Activated naive CD8-positive, alpha-beta T cell treated with anti-CD3 and anti-CD28 coated beads for 36 hours (primary cell): ENCODE measurements at regions not wholly inside any gene's neighbourhood (a gene's known extent, or its start where the extent isn't known, plus 50 kb on each side); places are given as distances from the start of the nearest gene placed in this dataset.
"Not testable (repeated sequence)": the region's sequence is repeated elsewhere in the genome, so short reads cannot be mapped to it uniquely, and the experiment has no call there.

Source experiments
- DNase-seq: peaks from one replicate; pipeline ENCODE4 v3.0.0; 2021
- H3K27ac Mint-ChIP-seq: one replicate; pipeline ENCODE4 v1.8.0; 2022; ENCODE audit warnings: mild to moderate bottlenecking, moderate library complexity, mixed read lengths
- H3K27me3 Mint-ChIP-seq: one replicate; pipeline ENCODE4 v1.8.0; 2022; ENCODE audit warnings: mild to moderate bottlenecking, mixed read lengths
- H3K36me3 Mint-ChIP-seq: one replicate; pipeline ENCODE4 v1.8.0; 2021; ENCODE audit warnings: mild to moderate bottlenecking, mixed read lengths
- H3K4me1 Mint-ChIP-seq: one replicate; pipeline ENCODE4 v1.8.0; 2021; ENCODE audit warnings: mixed read lengths
- H3K4me3 Mint-ChIP-seq: one replicate; pipeline ENCODE4 v1.8.0; 2022; ENCODE audit warnings: mild to moderate bottlenecking, moderate library complexity, mixed read lengths
- H3K9me3 Mint-ChIP-seq: one replicate; pipeline ENCODE4 v1.8.0; 2022; ENCODE audit warnings: mixed read lengths

DNA sequence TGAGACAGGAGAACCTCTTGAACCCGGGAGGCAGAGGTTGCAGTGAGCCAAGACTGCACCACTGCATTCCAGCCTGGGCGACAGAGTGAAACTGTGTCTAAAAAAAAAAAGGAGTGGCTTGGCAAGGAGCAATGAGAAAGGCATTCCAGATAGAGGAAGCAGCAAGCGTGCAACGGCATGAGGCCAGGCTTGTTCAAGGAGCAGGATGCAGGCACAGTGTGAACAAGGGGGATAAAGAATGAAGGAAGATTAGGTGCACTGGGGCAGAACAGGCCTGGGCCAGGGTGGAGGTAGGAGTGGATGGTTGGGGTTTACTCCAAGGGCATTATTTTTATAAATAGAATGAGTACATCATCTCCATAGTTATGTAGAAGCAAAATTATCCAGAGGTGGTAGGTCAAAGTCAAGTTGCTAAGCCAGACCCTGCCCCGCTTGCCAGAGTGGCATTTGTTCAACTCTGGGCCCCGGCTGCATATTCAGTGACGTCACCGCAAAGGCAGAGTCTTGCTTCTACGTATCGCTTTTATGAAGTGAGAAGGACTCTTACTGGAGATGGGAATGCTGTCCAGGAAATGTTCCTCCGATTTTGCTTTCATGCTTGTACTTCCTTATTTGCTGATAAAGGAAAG lies 100.2 kb downstream of the KATNIP start:
- no peak for DNase-seq
- Mint-ChIP-seq H3K36me3 (peaks cover 8% of the 10 kb centered on the region), H3K27me3 (no peaks in the 10 kb centered on the region), H3K4me3 (no peak overlapping the region), H3K4me1 (no peaks in the 10 kb centered on the region), H3K27ac (no peak overlapping the region), H3K9me3 (no peaks in the 10 kb centered on the region)

GRCh38 chr16:27651301-27651700 lies 101.4 kb downstream of the KATNIP start:
- no peak overlapping the region for H3K27ac Mint-ChIP-seq
- H3K9me3 Mint-ChIP-seq = no peaks in the 10 kb centered on the region
- no peak overlapping the region for H3K4me3 Mint-ChIP-seq
- no peaks in the 10 kb centered on the region for H3K4me1 Mint-ChIP-seq
- DNase-seq = no peak
- no peaks in the 10 kb centered on the region for H3K27me3 Mint-ChIP-seq
- peaks cover 14% of the 10 kb centered on the region for H3K36me3 Mint-ChIP-seq

DNA sequence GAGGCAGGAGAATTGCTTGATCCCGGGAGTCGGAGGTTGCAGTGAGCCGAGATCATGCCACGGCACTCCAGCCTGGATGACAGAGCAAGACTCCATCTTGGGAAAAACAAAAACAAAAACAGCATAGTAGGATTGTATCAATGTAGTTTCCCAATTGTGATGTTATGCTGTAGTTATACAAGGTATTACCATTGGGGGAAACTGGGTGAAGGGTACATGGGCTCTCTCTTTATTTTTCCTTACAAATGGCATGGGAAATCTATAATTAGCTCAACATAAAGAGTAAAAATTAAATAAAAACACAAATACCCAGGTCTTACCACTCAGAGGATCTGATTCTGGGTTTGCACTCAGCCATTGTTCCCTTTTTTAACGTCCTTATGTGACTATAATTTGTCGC lies 107.9 kb downstream of the KATNIP start:
- Mint-ChIP-seq H3K4me1 (no peaks in the 10 kb centered on the region), H3K36me3 (peaks cover 18% of the 10 kb centered on the region), H3K4me3 (no peak overlapping the region), H3K27me3 (no peaks in the 10 kb centered on the region), H3K27ac (no peak overlapping the region), H3K9me3 (peaks cover 3% of the 10 kb centered on the region)
- DNase-seq = no peak

GRCh38 chr16:27660507-27660906 lies 110.6 kb downstream of the KATNIP start:
- Mint-ChIP-seq H3K9me3 (peaks cover 3% of the 10 kb centered on the region), H3K4me1 (no peaks in the 10 kb centered on the region), H3K36me3 (peaks cover 10% of the 10 kb centered on the region), H3K27ac (no peak overlapping the region), H3K4me3 (no peak overlapping the region), H3K27me3 (no peaks in the 10 kb centered on the region)
- no peak for DNase-seq

GRCh38 chr16:27663235-27663634 lies 113.3 kb downstream of the KATNIP start:
- H3K36me3 Mint-ChIP-seq, H3K4me1 Mint-ChIP-seq, H3K27me3 Mint-ChIP-seq, H3K9me3 Mint-ChIP-seq, H3K27ac Mint-ChIP-seq, DNase-seq, H3K4me3 Mint-ChIP-seq: not testable (repeated sequence)

GRCh38 chr16:27665881-27666280 lies 115.9 kb downstream of the KATNIP start:
- H3K27me3 Mint-ChIP-seq = no peaks in the 10 kb centered on the region
- no peak overlapping the region for H3K27ac Mint-ChIP-seq
- H3K4me1 Mint-ChIP-seq = no peaks in the 10 kb centered on the region
- DNase-seq = no peak
- H3K4me3 Mint-ChIP-seq = no peak overlapping the region
- H3K36me3 Mint-ChIP-seq = peaks cover 8% of the 10 kb centered on the region
- no peaks in the 10 kb centered on the region for H3K9me3 Mint-ChIP-seq

DNA sequence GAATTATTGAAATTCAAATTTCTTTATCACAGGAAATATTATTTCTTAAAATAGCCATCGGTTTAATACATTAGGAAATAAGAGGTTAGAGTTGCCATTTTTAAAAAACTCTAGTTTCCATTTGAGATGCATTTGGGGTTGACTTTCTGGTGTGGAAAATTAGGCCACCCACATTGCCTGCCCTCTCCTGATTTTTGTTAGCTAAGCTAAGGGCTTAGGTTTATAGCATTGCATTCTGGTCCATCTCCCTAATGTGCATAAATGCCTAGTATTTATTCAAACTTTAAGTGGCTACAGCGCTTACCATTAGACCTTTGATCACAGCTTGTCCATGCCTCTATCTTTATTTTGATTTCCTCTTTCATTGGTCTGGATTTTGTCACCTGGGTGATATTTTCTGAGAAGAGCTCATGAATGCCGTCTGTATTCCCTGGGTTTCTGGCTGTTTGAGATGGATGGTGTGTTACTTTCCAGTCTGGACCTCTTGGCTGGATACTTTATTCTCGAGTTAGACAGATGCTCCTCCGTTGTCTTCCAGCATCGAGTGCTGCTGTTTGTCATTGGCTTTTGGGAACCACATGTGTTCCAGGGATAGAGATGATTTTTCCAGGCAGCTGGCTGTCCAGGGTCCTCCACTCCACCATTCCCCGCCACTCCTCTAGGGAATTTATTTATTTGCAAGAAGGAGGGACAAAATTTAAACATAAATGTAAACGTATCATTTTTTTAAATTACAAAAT lies 120.3 kb downstream of the KATNIP start:
- H3K9me3 Mint-ChIP-seq = peaks cover 1% of the 10 kb centered on the region
- peaks cover 18% of the 10 kb centered on the region for H3K36me3 Mint-ChIP-seq
- H3K27ac Mint-ChIP-seq = no peak overlapping the region
- no peak overlapping the region for H3K4me3 Mint-ChIP-seq
- no peaks in the 10 kb centered on the region for H3K4me1 Mint-ChIP-seq
- no peaks in the 10 kb centered on the region for H3K27me3 Mint-ChIP-seq
- DNase-seq = no peak

DNA sequence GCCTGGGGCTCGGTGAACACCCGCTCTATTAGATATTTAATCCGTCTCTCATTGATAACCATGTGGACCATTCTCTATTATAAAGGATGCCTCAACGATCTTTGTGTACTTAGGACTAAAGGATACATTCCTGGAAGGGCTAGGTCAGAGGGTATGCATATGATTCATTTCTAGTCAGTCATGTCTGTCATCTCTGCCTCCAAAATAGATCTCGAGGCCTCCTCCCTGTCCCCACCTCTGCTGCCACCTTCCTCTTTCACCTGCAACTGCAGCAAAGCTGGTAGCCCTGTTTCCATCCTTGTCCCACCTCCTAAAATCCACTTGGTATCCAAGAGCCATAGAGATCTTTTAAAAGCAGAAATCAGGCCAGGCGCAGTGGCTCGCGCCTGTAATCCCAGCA lies 121.5 kb downstream of the KATNIP start:
- Mint-ChIP-seq H3K36me3 (peaks cover 14% of the 10 kb centered on the region), H3K4me1 (no peaks in the 10 kb centered on the region), H3K27ac (no peak overlapping the region), H3K4me3 (no peak overlapping the region), H3K27me3 (no peaks in the 10 kb centered on the region), H3K9me3 (peaks cover 1% of the 10 kb centered on the region)
- no peak for DNase-seq

DNA sequence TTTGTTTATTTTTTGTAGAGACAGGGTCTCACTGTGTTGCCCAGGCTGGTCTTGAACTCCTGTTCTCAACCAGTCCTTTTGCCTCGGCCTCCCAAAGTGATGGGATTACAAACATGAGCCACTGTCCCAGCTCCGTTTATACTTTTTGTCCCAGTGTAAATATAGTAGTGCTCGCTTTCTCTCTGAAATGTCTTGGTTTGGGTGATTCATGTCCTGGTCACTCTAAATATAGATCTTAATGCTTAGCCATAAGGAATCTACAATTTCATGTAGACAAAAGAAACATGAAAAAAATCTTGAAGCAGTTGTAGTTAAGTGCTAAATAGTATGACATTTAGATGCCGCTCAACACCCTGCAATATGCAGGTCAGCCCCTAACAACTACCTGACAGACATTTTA lies 126.9 kb downstream of the KATNIP start:
- DNase-seq = no peak
- no peaks in the 10 kb centered on the region for H3K4me1 Mint-ChIP-seq
- H3K4me3 Mint-ChIP-seq = no peak overlapping the region
- no peaks in the 10 kb centered on the region for H3K27me3 Mint-ChIP-seq
- H3K36me3 Mint-ChIP-seq = peaks cover 27% of the 10 kb centered on the region
- H3K9me3 Mint-ChIP-seq = peaks cover 1% of the 10 kb centered on the region
- H3K27ac Mint-ChIP-seq = no peak overlapping the region

- DNase-seq = no peak
- Mint-ChIP-seq H3K4me3 (no peak overlapping the region), H3K27ac (no peak overlapping the region), H3K36me3 (peaks cover 25% of the 10 kb centered on the region), H3K4me1 (no peaks in the 10 kb centered on the region), H3K9me3 (peaks cover 1% of the 10 kb centered on the region), H3K27me3 (no peaks in the 10 kb centered on the region)
Observed at GRCh38 chr16:27677263-27677662, 127.3 kb downstream of the KATNIP start.

DNA sequence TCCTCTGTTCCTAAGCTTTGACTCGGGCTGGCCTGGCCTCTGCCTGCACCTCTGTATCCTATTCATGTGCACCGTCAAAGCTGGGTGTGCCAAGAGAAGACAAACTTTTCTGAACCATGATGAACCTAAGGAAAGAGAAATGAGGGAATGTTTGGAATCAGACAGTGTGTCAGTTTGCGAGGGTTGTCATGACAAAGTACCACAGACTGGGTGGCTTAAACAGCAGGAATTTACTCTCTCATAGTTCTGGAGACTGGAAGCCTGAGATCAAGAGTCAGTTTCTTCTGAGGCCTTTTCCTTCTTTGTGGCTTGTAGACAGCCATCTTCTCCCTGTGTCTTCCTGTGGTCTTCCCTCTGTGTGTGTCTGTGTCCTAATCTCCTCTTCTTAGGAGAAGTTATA lies 129.0 kb downstream of the KATNIP start:
- Mint-ChIP-seq H3K4me1 (no peaks in the 10 kb centered on the region), H3K36me3 (peaks cover 26% of the 10 kb centered on the region), H3K27me3 (no peaks in the 10 kb centered on the region), H3K27ac (no peak overlapping the region), H3K9me3 (peaks cover 1% of the 10 kb centered on the region), H3K4me3 (no peak overlapping the region)
- no peak for DNase-seq

DNA sequence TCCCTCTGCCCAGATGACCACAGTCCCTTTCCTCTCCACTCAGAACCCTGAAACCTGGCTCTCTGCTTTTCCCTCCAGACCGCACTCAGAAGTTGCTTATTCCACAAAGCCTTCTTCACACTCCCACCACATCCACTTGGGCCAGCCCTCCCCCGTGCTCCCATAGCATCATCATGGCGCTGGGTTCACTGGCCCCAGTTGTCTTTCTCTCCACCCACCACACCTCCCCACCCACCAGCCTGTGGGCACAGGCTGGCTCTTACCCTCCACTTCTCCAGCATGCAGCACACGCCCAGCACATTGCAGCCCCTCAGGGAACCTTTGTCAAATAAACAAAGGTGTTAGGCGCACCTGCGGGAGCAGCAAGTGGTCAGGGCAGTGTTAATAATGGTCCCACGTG lies 130.0 kb downstream of the KATNIP start:
- H3K36me3 Mint-ChIP-seq = peaks cover 21% of the 10 kb centered on the region
- H3K27ac Mint-ChIP-seq = no peak overlapping the region
- no peaks in the 10 kb centered on the region for H3K27me3 Mint-ChIP-seq
- DNase-seq = no peak
- H3K4me3 Mint-ChIP-seq = no peak overlapping the region
- no peaks in the 10 kb centered on the region for H3K4me1 Mint-ChIP-seq
- no peaks in the 10 kb centered on the region for H3K9me3 Mint-ChIP-seq

- Mint-ChIP-seq H3K9me3 (no peaks in the 10 kb centered on the region), H3K4me1 (no peaks in the 10 kb centered on the region), H3K27me3 (no peaks in the 10 kb centered on the region), H3K27ac (no peak overlapping the region), H3K36me3 (peaks cover 21% of the 10 kb centered on the region), H3K4me3 (no peak overlapping the region)
- DNase-seq = no peak
Observed at GRCh38 chr16:27681681-27682080, 131.7 kb downstream of the KATNIP start.

DNA sequence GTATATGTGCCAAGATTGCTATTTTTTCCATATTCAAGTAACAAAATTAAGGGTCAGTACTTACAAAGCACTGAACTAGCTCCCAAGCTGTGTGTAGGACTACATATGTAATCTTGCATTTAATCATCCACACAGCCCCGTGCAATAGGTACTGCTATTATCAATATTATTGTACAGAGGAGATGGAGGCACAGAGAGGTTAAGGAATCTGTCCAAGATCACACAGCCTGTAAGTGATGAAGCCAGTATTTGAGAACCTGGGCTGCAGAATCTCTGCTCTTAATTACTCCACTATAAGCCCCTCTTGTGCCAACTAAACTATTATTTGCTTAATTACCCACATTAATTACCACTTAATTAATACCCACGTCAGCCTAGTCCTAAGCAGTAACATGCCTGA lies 134.1 kb downstream of the KATNIP start:
- Mint-ChIP-seq H3K27me3 (no peaks in the 10 kb centered on the region), H3K9me3 (no peaks in the 10 kb centered on the region), H3K36me3 (peaks cover 16% of the 10 kb centered on the region), H3K27ac (no peak overlapping the region), H3K4me1 (no peaks in the 10 kb centered on the region), H3K4me3 (no peak overlapping the region)
- DNase-seq = no peak

DNA sequence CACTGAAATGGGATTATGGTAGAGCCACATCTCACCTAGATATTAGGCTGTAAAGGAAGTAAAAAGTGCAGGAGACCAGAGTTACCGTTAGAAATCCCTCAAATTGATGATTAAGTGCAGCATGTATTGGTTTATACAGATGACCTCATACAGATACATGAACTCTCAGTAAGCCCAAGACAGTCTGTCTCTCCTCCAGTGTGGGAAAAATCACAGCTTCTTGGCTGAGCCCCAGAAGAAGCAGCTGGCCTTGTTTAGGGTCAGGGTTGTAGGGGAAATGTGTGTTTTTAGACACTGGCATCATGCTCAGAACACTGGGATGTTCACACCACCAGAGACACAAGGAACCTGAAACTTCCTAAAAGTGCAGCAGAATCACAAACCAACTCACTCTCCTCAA lies 135.9 kb downstream of the KATNIP start:
- no peak for DNase-seq
- Mint-ChIP-seq H3K27me3 (no peaks in the 10 kb centered on the region), H3K27ac (no peak overlapping the region), H3K4me1 (no peaks in the 10 kb centered on the region), H3K36me3 (peaks cover 11% of the 10 kb centered on the region), H3K9me3 (no peaks in the 10 kb centered on the region), H3K4me3 (no peak overlapping the region)

- H3K4me1 Mint-ChIP-seq = no peaks in the 10 kb centered on the region
- no peak overlapping the region for H3K4me3 Mint-ChIP-seq
- DNase-seq = no peak
- H3K9me3 Mint-ChIP-seq = no peaks in the 10 kb centered on the region
- no peaks in the 10 kb centered on the region for H3K27me3 Mint-ChIP-seq
- peaks cover 5% of the 10 kb centered on the region for H3K36me3 Mint-ChIP-seq
- no peak overlapping the region for H3K27ac Mint-ChIP-seq
Observed at GRCh38 chr16:27686926-27687325, 137.0 kb downstream of the KATNIP start.
